Hepatocyte (in vitro differentiated cells): ENCODE measurements at regions not wholly inside any gene's neighbourhood (a gene's known extent, or its start where the extent isn't known, plus 50 kb on each side); places are given as distances from the start of the nearest gene placed in this dataset.

Experiments
- EZH2phosphoT487 ChIP-seq: fragments of 200-600 bp; sonication (generic); IDR thresholded peaks from one replicate; pipeline ENCODE4 v1.6.1; 2018; ENCODE audit warnings: antibody characterized with exemption, mild to moderate bottlenecking, low read depth, moderate library complexity; ENCODE audit not compliant: unreplicated experiment, severe bottlenecking
- TF ChIP-seq, protein P1 (sequence below): fragments of 200-600 bp; sonication (generic); IDR thresholded peaks from 2 replicates; pipeline ENCODE4 v1.5.1; 2016; ENCODE audit warnings: antibody characterized with exemption, mild to moderate bottlenecking; ENCODE audit not compliant: poor library complexity

DNA sequence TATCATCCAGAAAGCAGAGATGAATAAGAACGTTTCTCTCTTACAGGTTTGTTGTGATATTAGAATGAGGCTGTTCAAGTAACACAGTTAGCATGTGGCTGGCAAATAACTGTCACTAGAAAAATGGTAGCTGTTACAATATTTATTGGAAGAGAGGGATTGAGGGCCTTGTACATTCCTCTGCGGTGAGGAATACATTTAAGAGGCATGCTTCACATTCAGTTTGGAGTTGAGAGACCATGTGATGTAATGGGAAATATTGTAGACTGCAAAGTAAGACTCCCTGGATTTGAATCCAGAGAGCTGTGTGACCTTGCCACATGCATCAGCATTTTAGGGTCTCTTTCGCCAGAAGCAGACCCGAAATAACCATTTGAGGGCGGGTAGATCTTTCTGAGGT, 104.8 kb upstream of the KIT start:
- TF ChIP-seq EZH2phosphoT487 = no peak
- TF ChIP-seq, protein P1, sequence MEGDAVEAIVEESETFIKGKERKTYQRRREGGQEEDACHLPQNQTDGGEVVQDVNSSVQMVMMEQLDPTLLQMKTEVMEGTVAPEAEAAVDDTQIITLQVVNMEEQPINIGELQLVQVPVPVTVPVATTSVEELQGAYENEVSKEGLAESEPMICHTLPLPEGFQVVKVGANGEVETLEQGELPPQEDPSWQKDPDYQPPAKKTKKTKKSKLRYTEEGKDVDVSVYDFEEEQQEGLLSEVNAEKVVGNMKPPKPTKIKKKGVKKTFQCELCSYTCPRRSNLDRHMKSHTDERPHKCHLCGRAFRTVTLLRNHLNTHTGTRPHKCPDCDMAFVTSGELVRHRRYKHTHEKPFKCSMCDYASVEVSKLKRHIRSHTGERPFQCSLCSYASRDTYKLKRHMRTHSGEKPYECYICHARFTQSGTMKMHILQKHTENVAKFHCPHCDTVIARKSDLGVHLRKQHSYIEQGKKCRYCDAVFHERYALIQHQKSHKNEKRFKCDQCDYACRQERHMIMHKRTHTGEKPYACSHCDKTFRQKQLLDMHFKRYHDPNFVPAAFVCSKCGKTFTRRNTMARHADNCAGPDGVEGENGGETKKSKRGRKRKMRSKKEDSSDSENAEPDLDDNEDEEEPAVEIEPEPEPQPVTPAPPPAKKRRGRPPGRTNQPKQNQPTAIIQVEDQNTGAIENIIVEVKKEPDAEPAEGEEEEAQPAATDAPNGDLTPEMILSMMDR = no peak
